Astrocyte (in vitro differentiated cells and primary cell): ENCODE measurements at regions not wholly inside any gene's neighbourhood (a gene's known extent, or its start where the extent isn't known, plus 50 kb on each side); places are given as distances from the start of the nearest gene placed in this dataset.

ENCODE experiments used
- DNase-seq: peaks from one replicate; pipeline ENCODE4 v3.0.0-alpha.2; 2010; ENCODE audit warnings: low read depth
- FAIRE-seq: peaks from 2 replicates; lab custom pipeline; 2011; peaks lifted over from hg19 to GRCh38; lab: Jason Lieb, UNC
- H2AFZ ChIP-seq: 2 replicates; pipeline ENCODE4 v1.6.0; 2012; ENCODE audit warnings: low read depth, low read length, inconsistent platforms
- H3K27ac ChIP-seq: 2 replicates; pipeline ENCODE4 v1.5.1; 2011; ENCODE audit warnings: low read depth, low read length, inconsistent platforms
- H3K27me3 ChIP-seq: 2 replicates; pipeline ENCODE4 v1.6.0; 2011; ENCODE audit warnings: low read length, inconsistent platforms; ENCODE audit not compliant: insufficient read depth
- H3K36me3 ChIP-seq: 2 replicates; pipeline ENCODE4 v1.5.1; 2011; ENCODE audit warnings: low read length, inconsistent platforms; ENCODE audit not compliant: insufficient read depth
- H3K4me1 ChIP-seq: 2 replicates; pipeline ENCODE4 v1.5.1; 2011; ENCODE audit warnings: low read length, inconsistent platforms; ENCODE audit not compliant: insufficient read depth
- H3K4me2 ChIP-seq: 2 replicates; pipeline ENCODE4 v1.6.0; 2012; ENCODE audit warnings: low read length, inconsistent platforms
- H3K4me3 ChIP-seq: 2 replicates; pipeline ENCODE4 v1.5.1; 2011; ENCODE audit warnings: low read depth, mild to moderate bottlenecking, low read length, inconsistent platforms; ENCODE audit not compliant: insufficient read depth
- H3K79me2 ChIP-seq: 2 replicates; pipeline ENCODE4 v1.6.0; 2012; ENCODE audit warnings: mild to moderate bottlenecking, low read length, inconsistent platforms; ENCODE audit not compliant: insufficient read depth
- H3K9ac ChIP-seq: 2 replicates; pipeline ENCODE4 v1.6.0; 2012; ENCODE audit warnings: mild to moderate bottlenecking, low read length, inconsistent platforms
- H3K9me3 ChIP-seq: 2 replicates; pipeline ENCODE4 v1.5.1; 2012; ENCODE audit warnings: low read depth, mild to moderate bottlenecking, low read length, inconsistent platforms; ENCODE audit not compliant: insufficient read depth
- H4K20me1 ChIP-seq: 2 replicates; pipeline ENCODE4 v1.6.0; 2012; ENCODE audit warnings: low read length, inconsistent platforms; ENCODE audit not compliant: insufficient read depth
- H3K27ac Mint-ChIP-seq: one replicate; pipeline ENCODE4 v1.8.0; 2021; ENCODE audit warnings: mild to moderate bottlenecking, mixed read lengths; ENCODE audit not compliant: unreplicated experiment
- H3K27me3 Mint-ChIP-seq: one replicate; pipeline ENCODE4 v1.8.0; 2021; ENCODE audit warnings: low read depth, mixed read lengths; ENCODE audit not compliant: unreplicated experiment
- H3K36me3 Mint-ChIP-seq: one replicate; pipeline ENCODE4 v1.8.0; 2021; ENCODE audit warnings: low read depth, mixed read lengths; ENCODE audit not compliant: unreplicated experiment
- H3K4me1 Mint-ChIP-seq: one replicate; pipeline ENCODE4 v1.8.0; 2021; ENCODE audit warnings: low read depth, mixed read lengths; ENCODE audit not compliant: unreplicated experiment
- H3K4me3 Mint-ChIP-seq: one replicate; pipeline ENCODE4 v1.8.0; 2021; ENCODE audit warnings: mild to moderate bottlenecking, moderate library complexity, mixed read lengths; ENCODE audit not compliant: unreplicated experiment
- H3K9me3 Mint-ChIP-seq: one replicate; pipeline ENCODE4 v1.8.0; 2021; ENCODE audit warnings: mild to moderate bottlenecking, mixed read lengths; ENCODE audit not compliant: unreplicated experiment
- EZH2 ChIP-seq: IDR thresholded peaks from 2 replicates; pipeline ENCODE4 v1.6.1; 2012; ENCODE audit warnings: mild to moderate bottlenecking, low read length, inconsistent platforms; ENCODE audit not compliant: insufficient read depth
- TF ChIP-seq, protein P1 (sequence below): IDR thresholded peaks from 2 replicates; pipeline ENCODE4 v1.5.1; 2011; ENCODE audit warnings: low read depth, mild to moderate bottlenecking, inconsistent platforms, low read length, moderate library complexity; ENCODE audit not compliant: insufficient read depth

DNA sequence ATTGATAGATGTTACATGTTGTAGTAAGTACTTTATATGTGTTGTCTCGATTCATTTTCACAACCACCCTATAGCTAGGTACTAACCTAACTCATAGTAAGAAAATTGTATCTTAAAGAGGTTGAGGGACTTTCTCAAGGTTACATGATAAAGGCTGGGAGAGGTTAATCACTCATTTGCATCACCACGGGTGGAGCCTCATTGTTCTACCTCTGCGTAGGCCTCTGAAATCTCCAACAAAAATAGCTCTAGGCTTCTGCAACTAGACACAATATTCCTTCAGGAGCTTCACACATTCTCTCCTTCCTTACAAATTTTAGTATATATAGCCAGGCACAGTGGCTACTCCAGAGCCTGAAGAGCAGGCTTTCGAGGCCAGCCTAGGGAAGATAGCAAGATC, 408.9 kb upstream of the ANO5 start:
- no peaks in the 10 kb centered on the region for H4K20me1 ChIP-seq
- no peaks in the 10 kb centered on the region for H3K9me3 Mint-ChIP-seq
- DNase-seq, result no peak
- H3K4me1 ChIP-seq, result no peaks in the 10 kb centered on the region
- H3K27ac ChIP-seq, result no peak overlapping the region
- no peak overlapping the region for H3K27ac Mint-ChIP-seq
- H3K4me3 ChIP-seq, result no peak overlapping the region
- no peak overlapping the region for H3K4me2 ChIP-seq
- no peak overlapping the region for H3K4me3 Mint-ChIP-seq
- H3K9me3 ChIP-seq, result no peaks in the 10 kb centered on the region
- no peaks in the 10 kb centered on the region for H3K27me3 ChIP-seq
- TF ChIP-seq, protein P1, sequence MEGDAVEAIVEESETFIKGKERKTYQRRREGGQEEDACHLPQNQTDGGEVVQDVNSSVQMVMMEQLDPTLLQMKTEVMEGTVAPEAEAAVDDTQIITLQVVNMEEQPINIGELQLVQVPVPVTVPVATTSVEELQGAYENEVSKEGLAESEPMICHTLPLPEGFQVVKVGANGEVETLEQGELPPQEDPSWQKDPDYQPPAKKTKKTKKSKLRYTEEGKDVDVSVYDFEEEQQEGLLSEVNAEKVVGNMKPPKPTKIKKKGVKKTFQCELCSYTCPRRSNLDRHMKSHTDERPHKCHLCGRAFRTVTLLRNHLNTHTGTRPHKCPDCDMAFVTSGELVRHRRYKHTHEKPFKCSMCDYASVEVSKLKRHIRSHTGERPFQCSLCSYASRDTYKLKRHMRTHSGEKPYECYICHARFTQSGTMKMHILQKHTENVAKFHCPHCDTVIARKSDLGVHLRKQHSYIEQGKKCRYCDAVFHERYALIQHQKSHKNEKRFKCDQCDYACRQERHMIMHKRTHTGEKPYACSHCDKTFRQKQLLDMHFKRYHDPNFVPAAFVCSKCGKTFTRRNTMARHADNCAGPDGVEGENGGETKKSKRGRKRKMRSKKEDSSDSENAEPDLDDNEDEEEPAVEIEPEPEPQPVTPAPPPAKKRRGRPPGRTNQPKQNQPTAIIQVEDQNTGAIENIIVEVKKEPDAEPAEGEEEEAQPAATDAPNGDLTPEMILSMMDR, result no peak
- no peak for TF ChIP-seq EZH2
- FAIRE-seq, result no peak
- H3K36me3 Mint-ChIP-seq, result no peaks in the 10 kb centered on the region
- no peaks in the 10 kb centered on the region for H3K27me3 Mint-ChIP-seq
- H3K36me3 ChIP-seq, result no peaks in the 10 kb centered on the region
- no peaks in the 10 kb centered on the region for H3K4me1 Mint-ChIP-seq
- no peak overlapping the region for H3K9ac ChIP-seq
- no peak overlapping the region for H2AFZ ChIP-seq
- no peaks in the 10 kb centered on the region for H3K79me2 ChIP-seq

DNA sequence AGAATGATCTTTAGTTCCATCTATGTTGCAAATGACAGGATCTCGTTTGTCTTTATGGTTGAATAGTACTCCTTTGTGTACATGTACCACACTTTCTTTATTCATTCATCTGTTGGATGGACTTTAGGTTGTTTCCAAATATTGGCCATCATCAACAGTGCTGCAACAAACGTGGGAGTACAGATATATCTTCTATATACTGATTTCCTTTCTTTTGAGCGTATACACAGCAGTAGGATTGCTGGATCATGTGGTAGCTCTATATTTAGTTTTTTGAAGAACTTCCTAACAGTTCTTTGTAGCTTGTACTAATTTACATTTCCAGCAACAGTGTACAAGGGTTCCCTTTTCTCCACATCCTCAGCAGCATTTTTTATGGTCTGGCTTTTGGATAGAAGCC, 407.5 kb upstream of the ANO5 start:
- no peaks in the 10 kb centered on the region for H3K36me3 Mint-ChIP-seq
- TF ChIP-seq, protein P1, result no peak
- no peak for TF ChIP-seq EZH2
- H3K4me2 ChIP-seq, result no peak overlapping the region
- H3K27ac Mint-ChIP-seq, result no peak overlapping the region
- DNase-seq (no peak), FAIRE-seq (no peak)
- no peak overlapping the region for H3K9ac ChIP-seq
- no peaks in the 10 kb centered on the region for H3K27me3 ChIP-seq
- H3K4me3 Mint-ChIP-seq, result no peak overlapping the region
- H3K79me2 ChIP-seq, result no peaks in the 10 kb centered on the region
- no peak overlapping the region for H3K27ac ChIP-seq
- H3K9me3 Mint-ChIP-seq, result no peaks in the 10 kb centered on the region
- H3K36me3 ChIP-seq, result no peaks in the 10 kb centered on the region
- H3K4me3 ChIP-seq, result no peak overlapping the region
- H4K20me1 ChIP-seq, result no peaks in the 10 kb centered on the region
- H3K4me1 Mint-ChIP-seq, result no peaks in the 10 kb centered on the region
- H3K9me3 ChIP-seq, result no peaks in the 10 kb centered on the region
- H2AFZ ChIP-seq, result no peak overlapping the region
- no peaks in the 10 kb centered on the region for H3K27me3 Mint-ChIP-seq
- H3K4me1 ChIP-seq, result no peaks in the 10 kb centered on the region

DNA sequence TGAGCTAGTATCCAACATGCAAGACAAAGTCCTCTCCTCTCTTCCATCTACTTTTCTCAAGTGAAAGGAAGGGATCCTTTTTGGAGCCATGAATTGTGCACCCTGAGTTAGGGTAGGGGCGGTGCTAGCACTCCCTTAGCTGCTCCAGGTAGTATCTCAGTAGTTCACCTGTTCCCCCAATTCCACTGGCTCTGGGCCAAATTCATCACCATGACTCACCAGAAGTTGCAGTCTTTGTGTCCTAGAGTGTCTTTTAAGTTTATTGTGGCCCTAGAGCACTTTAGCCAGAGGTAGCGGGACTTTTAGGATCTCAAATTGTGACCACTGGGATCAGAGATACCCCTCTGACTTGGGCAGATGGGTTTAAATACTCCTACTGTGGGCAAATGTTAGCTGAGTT, 398.6 kb upstream of the ANO5 start:
- TF ChIP-seq, protein P1, result no peak
- no peak for TF ChIP-seq EZH2
- no peak for FAIRE-seq
- H3K9me3 Mint-ChIP-seq, result no peaks in the 10 kb centered on the region

More for the DNA sequence above, 398.6 kb upstream of the ANO5 start:
- H2AFZ ChIP-seq, result no peak overlapping the region
- no peaks in the 10 kb centered on the region for H3K36me3 Mint-ChIP-seq
- H3K4me1 Mint-ChIP-seq, result no peaks in the 10 kb centered on the region
- H3K4me1 ChIP-seq, result no peaks in the 10 kb centered on the region
- H3K9ac ChIP-seq, result no peak overlapping the region
- no peaks in the 10 kb centered on the region for H3K36me3 ChIP-seq
- no peaks in the 10 kb centered on the region for H3K27me3 ChIP-seq
- H3K4me2 ChIP-seq, result no peak overlapping the region
- H3K27ac ChIP-seq, result no peak overlapping the region
- no peak overlapping the region for H3K4me3 Mint-ChIP-seq
- no peak overlapping the region for H3K27ac Mint-ChIP-seq
- no peaks in the 10 kb centered on the region for H4K20me1 ChIP-seq
- no peak overlapping the region for H3K4me3 ChIP-seq
- peaks cover 5% of the 10 kb centered on the region for H3K9me3 ChIP-seq
- H3K27me3 Mint-ChIP-seq, result no peaks in the 10 kb centered on the region
- H3K79me2 ChIP-seq, result no peaks in the 10 kb centered on the region
- no peak for DNase-seq
